MM.1S (cell line): ENCODE measurements at regions not wholly inside any gene's neighbourhood (a gene's known extent, or its start where the extent isn't known, plus 50 kb on each side); places are given as distances from the start of the nearest gene placed in this dataset.

Source experiments
- EZH2phosphoT487 ChIP-seq: fragments of 300-600 bp; sonication (generic); IDR thresholded peaks from 2 replicates; pipeline ENCODE4 v1.6.1; 2018; ENCODE audit warnings: antibody characterized with exemption, low read length
- TF ChIP-seq, protein P1 (sequence below): fragments of 300-600 bp; sonication (generic); IDR thresholded peaks from 2 replicates; pipeline ENCODE4 v1.5.1; 2016; ENCODE audit warnings: antibody characterized with exemption, low read length, mixed read lengths

DNA sequence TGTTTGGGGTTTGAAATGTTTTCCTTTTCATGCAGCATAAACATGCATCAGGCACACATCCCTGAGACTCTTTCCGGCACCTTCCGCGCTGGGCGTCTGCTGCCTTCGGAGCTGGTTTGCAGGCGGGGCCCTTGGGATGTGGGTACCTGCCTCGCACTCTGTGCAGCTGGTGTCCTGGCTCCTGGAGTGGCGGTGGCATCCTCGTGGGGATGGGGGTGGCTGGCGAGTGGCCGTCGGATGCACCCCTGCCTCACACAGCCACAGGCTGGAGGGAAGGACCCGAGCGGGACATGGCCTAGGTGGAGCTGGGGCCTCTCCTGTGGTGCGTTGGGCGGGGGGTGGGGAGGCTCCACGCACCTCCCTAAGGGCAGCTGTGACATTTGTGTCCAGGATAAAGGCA is 68.5 kb upstream of the ADGRA1 start:
- no peak for TF ChIP-seq EZH2phosphoT487
- TF ChIP-seq, protein P1, sequence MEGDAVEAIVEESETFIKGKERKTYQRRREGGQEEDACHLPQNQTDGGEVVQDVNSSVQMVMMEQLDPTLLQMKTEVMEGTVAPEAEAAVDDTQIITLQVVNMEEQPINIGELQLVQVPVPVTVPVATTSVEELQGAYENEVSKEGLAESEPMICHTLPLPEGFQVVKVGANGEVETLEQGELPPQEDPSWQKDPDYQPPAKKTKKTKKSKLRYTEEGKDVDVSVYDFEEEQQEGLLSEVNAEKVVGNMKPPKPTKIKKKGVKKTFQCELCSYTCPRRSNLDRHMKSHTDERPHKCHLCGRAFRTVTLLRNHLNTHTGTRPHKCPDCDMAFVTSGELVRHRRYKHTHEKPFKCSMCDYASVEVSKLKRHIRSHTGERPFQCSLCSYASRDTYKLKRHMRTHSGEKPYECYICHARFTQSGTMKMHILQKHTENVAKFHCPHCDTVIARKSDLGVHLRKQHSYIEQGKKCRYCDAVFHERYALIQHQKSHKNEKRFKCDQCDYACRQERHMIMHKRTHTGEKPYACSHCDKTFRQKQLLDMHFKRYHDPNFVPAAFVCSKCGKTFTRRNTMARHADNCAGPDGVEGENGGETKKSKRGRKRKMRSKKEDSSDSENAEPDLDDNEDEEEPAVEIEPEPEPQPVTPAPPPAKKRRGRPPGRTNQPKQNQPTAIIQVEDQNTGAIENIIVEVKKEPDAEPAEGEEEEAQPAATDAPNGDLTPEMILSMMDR, result no peak
